Erythroblast (primary cell): ENCODE measurements at regions not wholly inside any gene's neighbourhood (a gene's known extent, or its start where the extent isn't known, plus 50 kb on each side); places are given as distances from the start of the nearest gene placed in this dataset.

Experiments used
- GATA1 ChIP-seq: IDR thresholded peaks from 2 replicates; pipeline ENCODE4 v1.6.1; 2011; ENCODE audit warnings: low read depth, mild to moderate bottlenecking, control low read depth, low read length, moderate library complexity
- POLR2A ChIP-seq: IDR thresholded peaks from 2 replicates; pipeline ENCODE4 v1.6.1; 2011; ENCODE audit warnings: mild to moderate bottlenecking, low read length

- TF ChIP-seq POLR2A (no peak), GATA1 (no peak)
Measured at GRCh38 chr16:5557966-5558365, 460.4 kb upstream of the EEF2KMT start.
